Stimulated activated naive CD8-positive, alpha-beta T cell treated with anti-CD3 and anti-CD28 coated beads, Interleukin-15, Interleukin-2, amounts not matched to agents 100 U/mL and 50 U/mL, for 24 hours (primary cell): ENCODE measurements at regions not wholly inside any gene's neighbourhood (a gene's known extent, or its start where the extent isn't known, plus 50 kb on each side); places are given as distances from the start of the nearest gene placed in this dataset.
"Not testable (repeated sequence)": the region's sequence is repeated elsewhere in the genome, so short reads cannot be mapped to it uniquely, and the experiment has no call there.

Source experiments
- ATAC-seq: fragments of 150-1000 bp; cut with Tn5 transposase; one replicate; pipeline ENCODE4 v1.10.0; 2021
- DNase-seq: peaks from one replicate; pipeline ENCODE4 v3.0.0; 2021

- ATAC-seq (no peak), DNase-seq (no peak)
These were observed 155.9 kb upstream of the LPP start for GRCh38 chr3:187997946-187998561.

DNA sequence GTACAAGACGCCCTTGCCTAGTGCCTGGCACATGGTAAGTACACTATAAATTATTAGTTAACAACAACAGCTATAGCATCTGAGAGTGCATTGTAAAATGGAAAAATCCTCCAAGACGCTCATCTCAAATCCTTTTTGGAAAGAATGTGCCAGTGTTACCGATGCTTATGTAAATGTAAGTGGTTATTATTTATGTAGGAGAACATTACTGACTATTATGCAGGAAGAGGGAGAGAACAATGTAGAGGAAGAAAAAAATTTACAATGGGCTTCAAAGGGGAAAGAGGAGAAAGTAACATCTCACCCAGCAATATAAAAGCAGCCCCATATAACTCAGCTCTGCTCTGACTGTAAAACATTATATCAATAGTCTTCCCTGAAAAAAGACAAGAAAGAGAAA lies 155.3 kb upstream of the LPP start:
- no peak for DNase-seq
- ATAC-seq = no peak

DNA sequence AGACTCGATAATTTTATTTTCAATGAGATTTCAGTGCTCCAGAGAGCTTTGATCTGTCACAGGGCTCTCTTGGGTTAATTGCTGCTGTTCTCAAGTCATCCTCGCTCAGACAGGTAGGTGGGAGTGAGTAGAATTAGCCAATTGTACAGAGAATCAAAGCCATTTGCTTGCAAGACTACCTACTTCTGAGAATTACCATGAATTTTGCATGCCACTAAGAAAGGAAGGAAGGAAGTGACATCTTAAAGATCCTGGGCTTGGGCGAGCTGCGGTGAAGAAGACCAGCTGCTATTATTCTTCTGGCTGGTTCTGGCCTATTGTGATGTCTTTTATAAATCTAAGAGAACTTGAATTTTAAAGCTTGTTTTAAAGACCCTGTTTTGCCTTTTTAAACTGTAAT lies 154.1 kb upstream of the LPP start:
- DNase-seq = peak; percentile 30

GRCh38 chr3:188000361-188000861 lies 153.5 kb upstream of the LPP start:
- DNase-seq (no peak), ATAC-seq (no peak)

More for the DNA sequence above, 154.1 kb upstream of the LPP start:
- peak; percentile 82 for ATAC-seq

GRCh38 chr3:188001093-188001492 lies 152.9 kb upstream of the LPP start:
- no peak for ATAC-seq
- DNase-seq = no peak

DNA sequence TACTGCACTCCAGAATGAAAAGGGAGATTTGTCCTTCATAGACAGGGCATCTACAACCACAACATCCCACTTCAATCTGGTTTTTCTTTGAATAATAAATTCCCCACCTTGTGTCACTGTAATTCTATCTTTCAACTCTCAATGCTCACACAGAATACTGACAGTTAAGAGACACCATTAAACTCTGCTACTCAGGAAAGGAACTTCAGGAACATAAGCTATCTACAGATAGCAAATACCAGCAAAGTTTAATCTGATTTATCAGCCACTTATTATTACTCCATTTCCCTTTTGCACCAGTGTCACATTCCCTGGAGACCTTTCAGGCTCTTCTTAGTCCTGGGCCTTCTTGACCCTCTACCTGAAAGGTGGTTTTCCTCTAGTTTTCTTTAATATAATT lies 152.0 kb upstream of the LPP start:
- DNase-seq (no peak), ATAC-seq (no peak)

GRCh38 chr3:188002626-188003138 lies 151.3 kb upstream of the LPP start:
- no peak for DNase-seq
- no peak for ATAC-seq

DNA sequence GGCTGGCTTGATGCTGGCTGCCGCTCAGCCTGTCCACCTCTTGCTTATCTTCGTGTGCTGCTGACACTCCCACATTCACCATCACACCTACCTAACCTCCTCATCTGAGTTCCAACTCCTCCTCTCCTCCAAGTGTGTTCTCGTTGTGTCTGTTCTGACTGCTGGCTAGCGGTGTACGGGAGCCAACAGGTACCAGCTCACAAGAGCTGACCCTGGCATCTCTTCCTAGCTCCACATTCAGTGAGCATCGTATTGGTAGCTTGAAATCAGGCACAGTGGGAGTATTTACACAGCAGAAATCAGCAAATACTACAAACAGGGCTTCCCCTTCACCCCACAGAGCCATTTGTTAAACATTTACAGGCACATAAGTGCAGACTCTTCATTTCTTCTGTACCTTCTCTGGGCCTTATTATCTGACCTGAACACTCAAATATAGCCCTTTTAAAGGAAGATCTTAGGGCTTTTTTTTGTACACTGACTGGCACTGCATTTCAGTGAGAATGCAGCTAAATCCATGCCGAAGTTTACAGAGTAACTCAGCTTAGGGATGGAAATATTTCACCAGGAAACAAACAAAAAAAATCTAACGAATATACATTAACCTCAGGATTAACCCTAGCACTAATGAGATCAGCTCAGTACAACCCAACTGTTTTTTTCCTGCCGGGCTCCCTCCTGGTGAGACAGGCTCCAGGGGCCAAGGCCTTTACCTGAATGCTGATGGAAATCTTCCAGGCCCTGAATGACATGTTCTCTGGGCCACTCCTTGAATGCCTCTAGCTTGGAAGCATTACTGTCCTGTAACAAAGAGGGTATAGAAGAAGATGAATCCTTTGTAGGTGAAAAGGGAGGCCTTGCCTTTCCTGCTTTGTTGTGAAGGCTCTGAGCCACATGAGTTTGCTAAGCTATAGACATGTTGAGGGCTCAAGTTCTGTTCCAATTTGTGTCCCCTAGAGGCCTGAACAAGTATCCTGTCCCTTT lies 150.5 kb upstream of the LPP start:
- no peak for DNase-seq
- no peak for ATAC-seq

DNA sequence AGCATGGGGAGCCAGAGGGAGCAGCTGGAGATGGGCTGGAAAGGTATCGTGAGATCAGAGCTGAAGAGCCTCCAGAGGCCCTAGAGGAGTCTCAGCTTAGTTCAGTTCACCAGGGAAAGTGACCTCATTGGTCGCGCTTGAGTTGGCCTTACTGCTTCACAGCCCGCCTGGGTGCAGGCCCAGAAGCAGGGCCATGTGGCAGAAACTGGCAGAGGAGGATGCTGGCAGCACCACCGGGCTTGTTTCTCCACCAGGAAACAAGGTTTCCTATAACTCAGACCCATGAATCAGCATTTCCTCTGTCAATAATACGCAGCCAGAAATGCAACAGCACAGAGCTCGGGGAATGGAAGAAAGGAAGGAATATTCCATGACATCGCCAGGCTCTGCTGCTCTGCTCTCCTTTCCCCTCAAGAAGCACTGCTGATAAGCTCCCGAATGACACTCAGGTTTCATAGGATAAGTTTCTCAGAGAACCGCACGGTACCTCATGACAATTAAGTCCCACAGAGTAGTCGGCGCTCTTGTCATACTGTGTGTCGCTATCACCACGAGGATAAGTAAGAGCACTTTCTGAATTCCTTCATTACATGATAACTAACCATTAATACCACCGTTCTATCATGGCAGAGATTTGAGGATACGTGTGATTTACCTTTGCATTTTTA lies 147.1 kb upstream of the LPP start:
- ATAC-seq (no peak), DNase-seq (no peak)

- ATAC-seq (no peak), DNase-seq (no peak)
These were observed 146.1 kb upstream of the LPP start for GRCh38 chr3:188007897-188008296.

DNA sequence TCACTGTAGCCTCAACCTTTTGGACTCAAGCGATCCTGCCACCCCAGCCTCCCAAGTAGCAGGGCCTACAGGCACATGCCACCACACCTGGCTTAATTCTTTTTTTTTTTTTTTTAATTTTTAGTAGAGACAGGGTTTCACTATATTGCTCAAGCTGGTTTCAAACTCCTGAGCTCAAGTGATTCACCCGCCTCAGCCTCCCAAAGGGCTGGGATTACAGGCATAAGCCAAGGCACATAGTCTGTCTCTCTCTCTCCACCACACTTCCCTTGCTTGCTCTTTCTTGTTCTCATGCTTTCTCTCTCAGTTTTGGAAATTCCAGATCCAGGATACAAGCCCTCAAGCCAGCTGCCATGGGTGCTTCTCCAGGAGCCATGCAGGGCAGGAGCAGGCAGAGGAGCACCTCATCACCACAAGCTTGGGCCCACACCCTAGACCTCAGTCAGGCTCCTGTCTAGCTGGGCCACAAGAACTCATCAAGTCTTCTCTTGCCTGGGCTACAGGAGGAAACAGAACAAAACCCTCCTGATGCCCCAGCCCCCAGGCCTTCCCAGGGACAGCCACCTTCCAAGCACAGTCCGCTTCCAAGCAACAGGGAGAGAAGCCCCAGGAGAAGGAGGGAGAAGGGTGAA lies 145.3 kb upstream of the LPP start:
- no peak for DNase-seq
- no peak for ATAC-seq

- ATAC-seq (no peak), DNase-seq (no peak)
These were observed 143.5 kb upstream of the LPP start for GRCh38 chr3:188010478-188010877.

DNA sequence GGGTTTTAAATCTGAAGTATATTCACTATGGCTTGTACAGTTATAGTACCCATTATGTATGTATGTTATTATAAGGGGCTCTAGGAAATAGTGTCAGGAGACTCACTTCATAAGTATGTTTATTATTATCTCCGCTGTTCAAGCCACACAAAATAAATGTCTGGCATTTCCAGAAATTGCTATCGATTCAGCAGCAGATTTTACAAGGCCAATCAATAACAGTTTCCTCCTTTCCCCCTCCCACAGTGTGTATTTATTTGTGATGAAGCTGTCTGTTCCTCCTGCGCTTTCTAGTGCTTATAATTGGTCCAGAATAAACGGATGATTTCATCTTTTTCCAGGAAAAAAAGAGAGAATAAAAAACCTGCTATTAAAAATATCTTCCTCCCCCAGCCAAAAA lies 134.2 kb upstream of the LPP start:
- ATAC-seq (no peak), DNase-seq (no peak)

- DNase-seq (no peak), ATAC-seq (no peak)
These were observed 132.9 kb upstream of the LPP start for GRCh38 chr3:188021041-188021440.

DNA sequence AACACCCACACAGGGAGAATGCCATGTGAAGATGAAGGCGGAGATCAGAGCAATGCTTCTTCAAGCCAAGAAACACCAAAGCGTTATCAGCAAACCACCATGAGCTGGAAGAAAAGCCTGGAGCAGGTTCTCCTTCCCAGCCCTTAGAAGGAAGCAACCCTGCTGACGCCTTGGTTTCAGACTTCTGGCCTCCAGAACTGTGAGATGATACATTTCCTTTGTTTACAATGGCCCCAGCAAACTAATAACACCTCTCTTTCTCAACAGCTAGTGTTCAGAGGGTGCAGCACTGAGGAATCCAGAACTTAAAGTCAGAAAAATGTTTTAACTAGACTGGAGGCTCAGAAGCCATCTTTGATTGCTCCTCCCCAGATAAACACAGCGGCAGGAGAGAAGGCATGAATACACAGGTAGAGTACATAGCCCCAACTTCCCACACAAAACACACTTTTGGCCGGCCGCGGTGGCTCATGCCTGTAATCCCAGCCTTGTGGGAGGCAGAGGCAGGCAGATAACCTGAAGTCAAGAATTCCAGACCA lies 132.4 kb upstream of the LPP start:
- ATAC-seq (no peak), DNase-seq (no peak)

GRCh38 chr3:188022902-188023301 lies 131.1 kb upstream of the LPP start:
- ATAC-seq = not testable (repeated sequence)

GRCh38 chr3:188025555-188025954 lies 128.4 kb upstream of the LPP start:
- ATAC-seq = no peak
- DNase-seq = no peak

More at GRCh38 chr3:188022902-188023301, 131.1 kb upstream of the LPP start:
- DNase-seq = not testable (repeated sequence)

GRCh38 chr3:188026191-188026968 lies 127.6 kb upstream of the LPP start:
- no peak for ATAC-seq
- DNase-seq = no peak

DNA sequence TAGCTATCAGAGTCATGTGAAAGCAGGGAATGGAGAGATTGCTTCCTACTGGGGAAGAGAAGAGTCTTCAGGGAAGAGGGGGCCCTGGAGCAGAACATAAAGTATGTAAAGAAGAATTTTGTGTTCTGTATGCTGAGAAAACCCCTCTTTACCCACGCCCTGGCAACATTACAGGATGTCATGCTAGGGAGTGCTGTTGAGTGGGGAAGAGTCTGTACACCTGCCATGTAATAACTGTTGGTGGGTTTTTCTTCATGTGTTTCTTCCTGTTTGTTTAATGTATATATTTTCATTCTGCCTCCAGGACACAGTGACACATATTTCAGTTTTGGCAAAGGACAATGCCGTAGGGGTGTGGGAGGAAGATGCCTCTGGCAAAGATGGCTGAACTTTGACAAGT lies 122.8 kb upstream of the LPP start:
- ATAC-seq = no peak
- no peak for DNase-seq

GRCh38 chr3:188034989-188035388 lies 119.0 kb upstream of the LPP start:
- no peak for ATAC-seq
- DNase-seq = no peak
